Brain microvascular endothelial cell (primary cell): ENCODE measurements at regions not wholly inside any gene's neighbourhood (a gene's known extent, or its start where the extent isn't known, plus 50 kb on each side); places are given as distances from the start of the nearest gene placed in this dataset.
"Not testable (repeated sequence)": the region's sequence is repeated elsewhere in the genome, so short reads cannot be mapped to it uniquely, and the experiment has no call there.

Experiments used
- DNase-seq: peaks from one replicate; pipeline ENCODE4 v3.0.0-alpha.2; 2020
- H3K27ac ChIP-seq: fragments of 250-450 bp; sonication (Bioruptor Pico); 2 replicates; pipeline ENCODE4 v1.5.1; 2020; ENCODE audit warnings: mild to moderate bottlenecking, moderate library complexity
- H3K27me3 ChIP-seq: fragments of 250-450 bp; sonication (Bioruptor Pico); replicated peaks from 2 replicates; pipeline ENCODE4 v1.5.1; 2020; ENCODE audit warnings: mild to moderate bottlenecking
- H3K36me3 ChIP-seq: fragments of 250-450 bp; sonication (Bioruptor Pico); replicated peaks from 2 replicates; pipeline ENCODE4 v1.5.1; 2020; ENCODE audit warnings: mild to moderate bottlenecking
- H3K4me3 ChIP-seq: 2 replicates; pipeline ENCODE4 v1.5.1; 2011; ENCODE audit warnings: low read depth, mild to moderate bottlenecking, control low read depth, low read length, moderate library complexity
- in situ Hi-C: cut with HindIII; loops from 2 replicates; pipeline ENCODE4 v1.10.0; 2017; ENCODE audit warnings: low sequenced_read_pairs, low pct_ligation_motif_present
- TF ChIP-seq, protein P1 (sequence below): IDR thresholded peaks from 2 replicates; pipeline ENCODE4 v1.5.1; 2011; ENCODE audit warnings: low read depth, mild to moderate bottlenecking, moderate library complexity, low read length, control low read depth, inconsistent platforms; ENCODE audit errors: missing control alignments

GRCh38 chr6:56888687-56889086 lies 66.2 kb upstream of the BEND6 start:
- no peaks in the 10 kb centered on the region for H3K36me3 ChIP-seq
- DNase-seq, result no peak
- TF ChIP-seq, protein P1, sequence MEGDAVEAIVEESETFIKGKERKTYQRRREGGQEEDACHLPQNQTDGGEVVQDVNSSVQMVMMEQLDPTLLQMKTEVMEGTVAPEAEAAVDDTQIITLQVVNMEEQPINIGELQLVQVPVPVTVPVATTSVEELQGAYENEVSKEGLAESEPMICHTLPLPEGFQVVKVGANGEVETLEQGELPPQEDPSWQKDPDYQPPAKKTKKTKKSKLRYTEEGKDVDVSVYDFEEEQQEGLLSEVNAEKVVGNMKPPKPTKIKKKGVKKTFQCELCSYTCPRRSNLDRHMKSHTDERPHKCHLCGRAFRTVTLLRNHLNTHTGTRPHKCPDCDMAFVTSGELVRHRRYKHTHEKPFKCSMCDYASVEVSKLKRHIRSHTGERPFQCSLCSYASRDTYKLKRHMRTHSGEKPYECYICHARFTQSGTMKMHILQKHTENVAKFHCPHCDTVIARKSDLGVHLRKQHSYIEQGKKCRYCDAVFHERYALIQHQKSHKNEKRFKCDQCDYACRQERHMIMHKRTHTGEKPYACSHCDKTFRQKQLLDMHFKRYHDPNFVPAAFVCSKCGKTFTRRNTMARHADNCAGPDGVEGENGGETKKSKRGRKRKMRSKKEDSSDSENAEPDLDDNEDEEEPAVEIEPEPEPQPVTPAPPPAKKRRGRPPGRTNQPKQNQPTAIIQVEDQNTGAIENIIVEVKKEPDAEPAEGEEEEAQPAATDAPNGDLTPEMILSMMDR, result no peak
- H3K27ac ChIP-seq, result no peak overlapping the region
- H3K4me3 ChIP-seq, result no peak overlapping the region
- no peaks in the 10 kb centered on the region for H3K27me3 ChIP-seq
- in situ Hi-C loops, result no loop called here

DNA sequence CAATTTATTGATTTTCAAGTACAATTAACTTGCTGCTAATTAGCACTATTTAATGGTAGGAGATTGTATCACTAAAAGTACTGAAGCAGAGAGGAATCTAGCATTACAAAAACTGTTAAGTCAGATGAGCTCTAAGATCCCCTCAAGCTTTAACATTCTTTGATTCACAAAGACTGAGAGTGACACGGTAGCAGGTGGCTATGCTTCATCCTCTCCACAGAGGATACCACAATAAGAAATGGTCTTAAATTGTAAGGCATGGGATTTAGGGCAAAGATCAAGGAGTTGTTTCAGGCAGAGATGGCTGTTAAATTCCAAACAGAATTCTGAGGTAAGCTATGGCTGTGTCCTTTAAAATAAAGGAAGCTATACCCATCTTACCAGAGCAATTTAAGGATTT lies 67.8 kb upstream of the BEND6 start:
- Histone ChIP-seq H3K4me3 (no peak overlapping the region), H3K27ac (no peak overlapping the region), H3K36me3 (no peaks in the 10 kb centered on the region), H3K27me3 (no peaks in the 10 kb centered on the region)
- in situ Hi-C loops, result no loop called here
- DNase-seq, result no peak
- TF ChIP-seq, protein P1, result no peak

- TF ChIP-seq, protein P1, result no peak
- Histone ChIP-seq H3K36me3 (no peaks in the 10 kb centered on the region), H3K4me3 (no peak overlapping the region), H3K27ac (no peak overlapping the region), H3K27me3 (no peaks in the 10 kb centered on the region)
- no peak for DNase-seq
- in situ Hi-C loops, result no loop called here
Measured at GRCh38 chr6:56877922-56878321, 77.0 kb upstream of the BEND6 start.

DNA sequence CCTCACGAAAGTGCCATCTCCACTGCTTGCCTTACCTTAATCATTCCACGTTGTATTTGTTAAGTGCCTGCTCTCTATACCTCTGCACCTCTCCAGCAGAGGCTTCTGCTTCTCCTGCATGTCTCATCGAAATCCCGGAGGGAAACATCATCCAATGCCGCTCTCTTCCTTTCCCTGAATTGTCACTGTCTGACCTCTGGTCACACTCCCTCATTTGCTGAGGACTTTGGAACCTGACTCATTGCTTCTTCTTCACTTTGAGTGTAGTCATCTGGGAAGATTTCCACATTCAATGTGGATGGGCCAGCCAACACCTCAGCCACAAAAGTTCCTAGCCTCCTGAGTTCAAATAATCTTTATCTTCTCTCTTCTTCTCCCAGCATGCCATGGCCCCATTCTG lies 78.9 kb upstream of the BEND6 start:
- H3K4me3 ChIP-seq, result no peak overlapping the region
- in situ Hi-C loops, result no loop called here
- TF ChIP-seq, protein P1, result no peak
- H3K36me3 ChIP-seq, result no peaks in the 10 kb centered on the region
- no peak overlapping the region for H3K27ac ChIP-seq
- no peak for DNase-seq
- H3K27me3 ChIP-seq, result no peaks in the 10 kb centered on the region

- DNase-seq, result no peak
- Histone ChIP-seq H3K36me3 (no peaks in the 10 kb centered on the region), H3K4me3 (no peak overlapping the region), H3K27ac (no peak overlapping the region), H3K27me3 (no peaks in the 10 kb centered on the region)
- TF ChIP-seq, protein P1, result no peak
- in situ Hi-C loops, result no loop called here
Measured at GRCh38 chr6:56875523-56875922, 79.4 kb upstream of the BEND6 start.

DNA sequence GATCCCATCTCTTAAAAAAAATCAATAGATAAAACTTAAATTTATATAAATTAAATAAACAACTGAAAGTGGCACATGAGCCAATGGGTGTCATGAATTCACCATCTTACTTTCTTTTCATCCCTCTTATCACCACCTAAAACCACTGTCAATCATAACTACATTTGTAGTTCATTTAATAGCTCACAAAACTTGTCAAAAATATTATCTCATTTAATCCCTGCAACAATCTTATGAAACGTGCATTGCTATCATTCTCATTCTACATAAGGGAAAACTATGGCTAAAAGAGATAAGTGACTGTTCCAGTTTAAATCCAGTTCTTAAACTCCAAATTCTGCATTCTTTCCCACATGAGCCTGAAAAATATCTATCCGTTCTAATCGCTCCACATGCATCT lies 80.6 kb upstream of the BEND6 start:
- in situ Hi-C loops, result no loop called here
- TF ChIP-seq, protein P1, result no peak

GRCh38 chr6:56870053-56870452 lies 84.9 kb upstream of the BEND6 start:
- in situ Hi-C loops, H3K27me3 ChIP-seq, H3K36me3 ChIP-seq, DNase-seq, H3K4me3 ChIP-seq: not testable (repeated sequence)
- peak overlapping the region; percentile 80 for H3K27ac ChIP-seq

More for the DNA sequence above, 80.6 kb upstream of the BEND6 start:
- Histone ChIP-seq H3K4me3 (no peak overlapping the region), H3K36me3 (no peaks in the 10 kb centered on the region), H3K27ac (no peak overlapping the region), H3K27me3 (no peaks in the 10 kb centered on the region)
- DNase-seq, result no peak
